HG02852 (cell line): ENCODE measurements at regions not wholly inside any gene's neighbourhood (a gene's known extent, or its start where the extent isn't known, plus 50 kb on each side); places are given as distances from the start of the nearest gene placed in this dataset.

Source experiments
- ATAC-seq: cut with Tn5 transposase; IDR thresholded peaks from one replicate; pipeline ENCODE4 v1.9.1; 2021; ENCODE audit warnings: mild to moderate bottlenecking, moderate library complexity; ENCODE audit not compliant: unreplicated experiment

- no peak for ATAC-seq
Measured at GRCh38 chr7:20562461-20562860, 53.0 kb upstream of the ABCB5 start.
